DMS153 (cell line): ENCODE measurements at regions not wholly inside any gene's neighbourhood (a gene's known extent, or its start where the extent isn't known, plus 50 kb on each side); places are given as distances from the start of the nearest gene placed in this dataset.
"Not testable (repeated sequence)": the region's sequence is repeated elsewhere in the genome, so short reads cannot be mapped to it uniquely, and the experiment has no call there.

Experiments used
- DNase-seq: peaks from one replicate; lab custom pipeline; 2025; lab: John Stamatoyannopoulos, UW

DNA sequence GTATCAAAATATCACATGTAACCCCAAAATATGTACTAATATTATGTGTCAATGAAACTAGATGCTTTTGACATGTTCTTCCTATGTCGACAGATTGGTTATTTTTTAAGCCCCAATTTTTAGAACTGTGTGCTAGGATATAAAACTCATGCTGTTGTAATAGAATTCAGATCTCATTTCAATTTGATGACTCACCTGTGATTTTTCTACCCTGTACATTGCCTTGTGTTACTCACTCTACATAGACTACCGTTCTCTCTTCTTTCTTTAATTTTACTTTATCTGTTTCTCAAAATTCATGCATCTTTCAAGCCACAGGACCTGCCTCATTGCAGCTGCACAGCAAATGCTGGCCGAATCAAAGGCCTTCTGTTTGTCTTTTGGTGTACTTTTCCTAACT lies 284.5 kb downstream of the MAT2B start:
- no peak for DNase-seq

DNA sequence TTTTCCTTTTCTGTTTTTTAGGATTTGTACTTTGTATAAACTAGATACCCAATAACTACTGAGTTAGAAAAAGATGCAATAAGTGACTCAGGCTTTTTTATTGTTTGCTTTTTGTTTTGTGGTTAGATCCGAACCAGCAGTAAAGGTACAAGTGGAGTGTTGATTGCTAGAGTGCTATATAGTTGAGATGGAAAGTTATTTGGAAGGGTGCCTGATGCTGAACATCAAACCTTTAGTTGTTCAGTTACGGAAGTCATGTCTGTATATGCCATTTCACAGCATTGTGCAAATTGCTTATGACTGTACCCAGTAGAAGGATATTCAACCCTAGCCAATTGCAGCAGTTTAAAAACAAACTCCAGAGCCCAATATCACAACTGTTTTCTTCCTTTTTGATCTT lies 285.1 kb downstream of the MAT2B start:
- DNase-seq, result no peak

- no peak for DNase-seq
These were observed 289.6 kb downstream of the MAT2B start for GRCh38 chr5:163794993-163795392.

GRCh38 chr5:163807781-163808180 lies 302.4 kb downstream of the MAT2B start:
- no peak for DNase-seq

- DNase-seq, result no peak
These were observed 304.1 kb downstream of the MAT2B start for GRCh38 chr5:163809473-163809872.

DNA sequence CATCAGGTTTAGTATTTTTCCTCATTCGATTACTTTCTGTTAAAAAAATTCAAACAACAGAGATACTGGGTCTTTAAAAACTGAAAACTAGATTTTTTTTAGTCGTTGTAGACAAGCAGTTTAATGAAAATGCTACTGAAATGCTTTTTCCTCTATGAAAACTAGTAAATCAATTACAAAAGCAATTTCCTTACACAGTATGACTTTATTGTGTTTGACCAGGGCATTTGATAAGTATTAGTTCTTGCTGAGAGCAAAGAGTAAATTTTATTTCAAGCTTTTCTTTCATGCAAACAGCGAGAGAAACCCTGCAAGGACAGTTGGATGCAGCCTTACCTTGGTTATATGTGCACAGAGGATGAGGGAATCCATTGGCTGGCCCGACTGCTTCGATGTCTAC lies 308.5 kb downstream of the MAT2B start:
- no peak for DNase-seq

DNA sequence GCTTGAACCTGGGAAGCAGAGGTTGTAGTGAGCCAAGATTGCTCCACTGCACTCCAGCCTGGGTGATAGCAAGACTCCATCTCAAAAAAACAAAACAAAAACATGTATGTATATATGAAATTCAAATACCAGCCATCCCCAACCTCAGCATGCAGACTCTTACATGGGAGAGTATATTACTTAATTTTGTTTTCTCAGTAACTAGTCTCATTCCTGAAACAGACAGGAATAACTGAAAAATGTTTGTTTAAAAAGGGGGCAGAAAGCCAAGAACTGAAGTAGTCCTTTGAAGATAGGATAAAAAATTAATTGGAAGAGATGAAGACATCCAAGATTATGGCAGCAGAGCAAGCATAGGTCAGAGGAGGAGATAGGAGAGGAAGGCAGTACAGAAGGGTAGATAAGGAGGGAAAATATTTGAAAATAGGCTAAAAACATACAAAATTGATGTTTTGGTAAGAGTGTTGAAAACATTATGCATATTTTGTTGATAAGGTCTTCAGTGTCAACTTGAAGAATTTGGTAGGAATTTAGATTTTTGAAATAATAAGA lies 309.9 kb downstream of the MAT2B start:
- no peak for DNase-seq

DNA sequence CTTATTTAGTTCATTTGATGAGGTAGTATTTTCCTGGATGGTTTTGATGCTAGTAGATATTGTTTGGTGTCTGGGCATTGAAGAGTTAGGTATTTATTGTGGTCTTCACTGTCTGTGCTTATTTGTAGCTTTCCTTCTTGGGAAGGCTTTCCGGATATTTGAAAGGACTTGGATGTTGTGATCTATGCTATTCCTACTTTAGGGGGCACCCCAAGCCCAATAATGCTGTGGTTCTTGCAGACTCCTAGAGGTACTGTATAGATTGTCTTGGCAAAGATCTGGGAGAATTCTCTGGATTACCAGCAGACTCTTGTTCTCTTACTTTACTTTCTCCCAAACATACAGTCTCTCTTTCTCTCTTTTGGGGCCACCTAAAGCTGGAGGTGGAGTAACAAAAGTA lies 315.7 kb downstream of the MAT2B start:
- no peak for DNase-seq

DNA sequence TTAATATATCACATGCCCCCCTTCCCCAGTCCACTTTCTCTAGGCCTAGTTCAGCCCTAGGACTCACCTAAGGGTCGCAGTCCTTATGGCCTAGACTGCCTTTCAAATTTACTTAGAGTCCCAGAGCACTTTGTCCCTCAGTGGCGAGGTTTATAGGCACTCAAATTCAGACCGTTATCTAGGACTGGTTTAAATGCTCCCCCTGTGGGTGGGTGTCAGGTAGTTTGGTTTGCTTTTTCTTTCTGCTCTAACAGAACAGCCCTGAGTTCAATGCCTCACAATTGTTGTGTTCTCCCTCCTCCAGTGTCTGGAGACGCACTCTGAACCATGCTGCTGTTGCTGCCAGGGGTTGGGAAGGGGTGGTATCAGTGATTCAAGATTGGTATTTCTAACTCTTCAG lies 317.1 kb downstream of the MAT2B start:
- no peak for DNase-seq

DNA sequence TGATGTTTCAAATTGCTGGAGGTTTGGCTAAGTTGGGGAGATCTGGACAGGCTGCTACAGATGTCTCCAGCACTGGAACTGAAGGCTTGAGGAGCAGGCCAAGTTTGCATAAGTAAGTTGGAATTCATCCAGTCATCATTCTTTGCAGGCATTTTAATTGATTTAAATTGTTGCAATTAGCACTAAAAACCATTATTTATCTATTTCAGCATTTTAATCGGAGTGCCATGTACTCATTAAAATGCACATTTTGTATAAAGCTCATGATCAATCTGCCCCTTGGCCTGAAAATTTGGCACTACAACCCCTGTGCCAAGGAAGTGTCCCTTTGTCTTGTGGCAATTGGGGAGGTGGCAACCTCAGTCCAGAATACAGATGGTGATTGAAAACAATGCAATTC lies 320.2 kb downstream of the MAT2B start:
- no peak for DNase-seq

GRCh38 chr5:163826201-163826600 lies 320.8 kb downstream of the MAT2B start:
- no peak for DNase-seq

- no peak for DNase-seq
These were observed 326.7 kb downstream of the MAT2B start for GRCh38 chr5:163832155-163832554.

DNA sequence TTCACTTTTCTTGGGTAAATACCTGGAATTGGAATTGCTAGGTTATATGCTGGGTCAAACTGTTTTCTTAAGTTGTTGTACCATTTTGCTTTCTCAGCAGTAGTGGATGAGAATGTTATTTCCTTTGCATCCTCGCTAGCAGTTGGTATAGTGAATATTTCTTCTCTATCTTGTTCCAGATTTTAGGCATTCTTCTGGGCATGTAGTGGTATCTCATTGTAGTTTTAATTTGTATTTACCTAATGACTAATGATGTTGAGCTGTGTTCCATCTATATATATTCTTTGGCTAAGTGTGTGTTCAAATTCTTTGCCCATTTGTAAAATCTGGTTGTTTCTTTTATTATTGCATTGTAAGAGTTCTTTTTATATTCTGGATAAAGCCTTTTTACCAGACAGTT lies 333.3 kb downstream of the MAT2B start:
- DNase-seq, result no peak

DNA sequence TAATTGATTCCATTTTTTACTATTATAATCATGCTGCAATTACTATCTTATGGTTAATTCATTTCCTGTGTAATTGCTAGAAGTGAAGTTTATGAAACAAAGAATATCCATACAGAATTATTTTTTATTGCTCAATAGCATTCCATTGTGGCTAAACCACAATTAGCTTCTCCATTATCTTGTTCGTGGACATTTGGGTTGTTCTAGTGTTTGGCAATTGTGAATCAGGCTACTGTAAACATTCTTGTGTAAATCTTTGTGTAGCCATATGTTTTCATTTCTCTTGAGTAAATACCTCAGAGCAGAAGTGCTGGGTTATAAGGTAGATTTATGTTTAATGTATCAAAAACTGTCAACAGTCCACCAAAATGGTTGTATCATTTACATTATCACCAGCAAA lies 341.1 kb downstream of the MAT2B start:
- DNase-seq, result no peak

- no peak for DNase-seq
These were observed 350.3 kb downstream of the MAT2B start for GRCh38 chr5:163855754-163856153.

DNA sequence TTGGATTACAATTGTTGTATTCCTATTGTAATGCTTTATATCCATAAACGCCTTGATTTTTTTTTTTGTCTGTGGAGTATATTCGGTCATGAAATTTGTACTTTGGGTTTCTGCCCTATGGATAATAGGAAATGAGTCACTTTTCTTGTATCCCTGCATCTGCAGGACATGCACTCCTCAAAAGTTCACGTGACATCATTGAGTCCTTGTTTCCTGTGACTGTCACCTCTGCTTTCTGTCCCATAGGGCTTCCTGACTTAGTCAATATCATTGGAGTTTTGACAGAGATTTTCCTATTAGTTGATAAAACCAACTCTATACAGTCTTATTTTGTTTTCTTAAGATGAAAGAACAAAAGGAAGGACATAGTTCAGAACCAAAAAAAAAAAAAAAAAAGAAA lies 356.3 kb downstream of the MAT2B start:
- DNase-seq, result no peak

GRCh38 chr5:163867324-163867723 lies 361.9 kb downstream of the MAT2B start:
- no peak for DNase-seq

GRCh38 chr5:163867738-163868137 lies 362.3 kb downstream of the MAT2B start:
- no peak for DNase-seq

GRCh38 chr5:163869581-163869980 lies 364.2 kb downstream of the MAT2B start:
- DNase-seq, result no peak

DNA sequence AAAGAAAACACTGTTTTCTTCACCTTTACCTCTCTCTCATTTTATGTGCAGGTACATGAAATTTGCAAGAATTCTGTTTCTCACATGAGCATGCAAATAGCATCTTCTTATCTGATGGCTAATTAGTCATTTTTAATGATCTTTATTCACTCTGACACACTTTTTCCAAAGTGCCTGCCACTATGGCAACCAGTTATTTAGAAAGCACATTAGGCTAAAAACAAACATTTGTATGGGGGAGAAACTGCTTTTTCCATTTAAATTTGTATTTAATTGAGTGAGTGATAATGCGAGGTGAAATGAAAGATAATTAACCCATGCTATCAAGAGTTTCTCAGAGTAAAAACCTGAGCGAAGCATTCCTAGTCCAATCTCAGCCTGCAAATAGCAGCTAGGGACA lies 365.0 kb downstream of the MAT2B start:
- DNase-seq, result no peak

- no peak for DNase-seq
These were observed 369.0 kb downstream of the MAT2B start for GRCh38 chr5:163874431-163874830.

GRCh38 chr5:163874912-163875311 lies 369.5 kb downstream of the MAT2B start:
- not testable (repeated sequence) for DNase-seq

DNA sequence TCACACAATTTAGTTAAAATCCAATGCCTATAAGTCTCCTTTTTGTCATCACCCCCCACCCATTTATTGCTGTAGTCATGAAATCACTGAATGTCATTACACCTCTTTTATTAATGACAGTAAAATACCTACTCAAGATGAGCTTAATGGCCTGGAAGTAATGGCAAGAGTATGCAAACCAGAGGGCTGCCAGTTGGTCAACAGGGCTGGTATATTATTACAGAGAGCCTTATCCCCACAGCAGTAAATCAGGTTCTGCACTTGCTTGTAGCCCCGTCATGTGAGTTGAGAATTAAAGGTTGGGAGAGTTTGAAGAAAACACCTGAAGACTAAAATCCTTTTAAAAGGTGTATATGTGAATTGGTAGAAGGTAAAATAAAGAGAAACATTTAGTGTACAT lies 372.4 kb downstream of the MAT2B start:
- no peak for DNase-seq

GRCh38 chr5:163878490-163878889 lies 373.1 kb downstream of the MAT2B start:
- DNase-seq, result no peak

DNA sequence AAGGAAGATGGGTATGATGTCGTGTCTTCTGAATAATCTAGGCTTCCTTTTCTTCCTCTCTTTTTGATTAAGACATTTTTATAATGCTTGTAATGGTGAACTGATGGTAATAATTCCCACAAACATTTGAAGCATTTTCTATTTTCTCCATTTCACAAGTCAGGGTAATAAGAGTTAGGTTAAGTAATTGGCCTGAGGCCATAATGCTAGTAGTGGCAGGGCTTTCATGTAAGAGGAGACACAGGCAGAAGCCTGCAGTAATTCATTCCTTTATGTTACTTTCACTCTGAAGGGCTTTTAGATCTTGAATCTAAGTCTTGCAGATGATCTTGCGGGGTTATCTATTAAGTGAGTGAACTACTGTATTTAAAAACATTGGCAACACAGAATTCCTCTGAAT lies 374.9 kb downstream of the MAT2B start:
- DNase-seq, result no peak
